ENCODE measurements at regions not wholly inside any gene's neighbourhood (a gene's known extent, or its start where the extent isn't known, plus 50 kb on each side); places are given as distances from the start of the nearest gene placed in this dataset.

- no peak for TF ChIP-seq CTCF (IDR thresholded peaks at IDR 0.05 in 4 of 5, conservative IDR thresholded peaks at IDR 0.05 in 1 of 5)
- no peak for TF ChIP-seq POLR2A (IDR thresholded peaks at IDR 0.05)
Observed at GRCh38 chr6:139951172-139951571, 576.7 kb upstream of the CITED2 start.
